ENCODE measurements at regions not wholly inside any gene's neighbourhood (a gene's known extent, or its start where the extent isn't known, plus 50 kb on each side); places are given as distances from the start of the nearest gene placed in this dataset.

DNA sequence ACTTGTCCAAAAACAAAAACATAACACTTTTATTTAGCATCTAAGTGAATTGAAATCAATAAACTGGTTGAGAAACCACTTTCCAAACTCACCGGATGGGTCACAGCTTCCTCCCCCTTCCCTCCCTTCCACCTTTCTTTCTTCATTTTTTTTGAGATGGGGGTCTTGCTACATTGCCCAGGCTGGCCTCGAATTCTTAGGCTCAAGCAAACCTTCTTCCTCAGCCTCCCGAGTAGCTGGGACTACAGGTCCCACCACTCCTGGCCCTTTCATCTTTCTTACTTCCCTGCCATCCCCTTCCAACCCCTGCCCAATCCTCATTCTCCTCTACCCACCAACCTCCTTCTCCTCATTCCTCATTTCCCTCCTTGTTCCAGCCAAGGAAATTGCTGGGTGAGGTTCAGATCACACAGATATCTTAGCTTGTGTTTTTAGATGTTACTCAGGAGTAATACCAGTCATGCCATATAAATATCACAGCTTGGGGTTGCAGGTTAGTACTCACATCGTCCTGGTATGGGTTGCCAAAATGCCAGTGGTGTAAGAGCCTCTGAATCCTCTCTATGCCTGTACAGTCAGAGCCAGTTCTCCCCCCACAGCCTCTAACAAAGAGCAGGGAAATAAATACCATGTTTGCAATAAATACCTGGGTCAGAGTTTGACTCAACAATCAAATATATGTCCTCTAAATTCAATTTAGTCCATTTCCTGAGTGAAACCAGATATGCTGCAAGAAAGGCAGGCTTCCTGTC is 132.7 kb upstream of the NDUFV2 start:
- TF ChIP-seq, protein P1, sequence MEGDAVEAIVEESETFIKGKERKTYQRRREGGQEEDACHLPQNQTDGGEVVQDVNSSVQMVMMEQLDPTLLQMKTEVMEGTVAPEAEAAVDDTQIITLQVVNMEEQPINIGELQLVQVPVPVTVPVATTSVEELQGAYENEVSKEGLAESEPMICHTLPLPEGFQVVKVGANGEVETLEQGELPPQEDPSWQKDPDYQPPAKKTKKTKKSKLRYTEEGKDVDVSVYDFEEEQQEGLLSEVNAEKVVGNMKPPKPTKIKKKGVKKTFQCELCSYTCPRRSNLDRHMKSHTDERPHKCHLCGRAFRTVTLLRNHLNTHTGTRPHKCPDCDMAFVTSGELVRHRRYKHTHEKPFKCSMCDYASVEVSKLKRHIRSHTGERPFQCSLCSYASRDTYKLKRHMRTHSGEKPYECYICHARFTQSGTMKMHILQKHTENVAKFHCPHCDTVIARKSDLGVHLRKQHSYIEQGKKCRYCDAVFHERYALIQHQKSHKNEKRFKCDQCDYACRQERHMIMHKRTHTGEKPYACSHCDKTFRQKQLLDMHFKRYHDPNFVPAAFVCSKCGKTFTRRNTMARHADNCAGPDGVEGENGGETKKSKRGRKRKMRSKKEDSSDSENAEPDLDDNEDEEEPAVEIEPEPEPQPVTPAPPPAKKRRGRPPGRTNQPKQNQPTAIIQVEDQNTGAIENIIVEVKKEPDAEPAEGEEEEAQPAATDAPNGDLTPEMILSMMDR (IDR thresholded peaks at IDR 0.05) = no peak
- TF ChIP-seq POLR2A (IDR thresholded peaks at IDR 0.05) = no peak
- TF ChIP-seq POLR2AphosphoS5 (IDR thresholded peaks at IDR 0.05) = no peak

All from prostate gland (tissue), 2 donors.